HL-60 (cell line): ENCODE measurements at regions not wholly inside any gene's neighbourhood (a gene's known extent, or its start where the extent isn't known, plus 50 kb on each side); places are given as distances from the start of the nearest gene placed in this dataset.

ENCODE experiments used
- POLR2AphosphoS5 ChIP-seq: IDR thresholded peaks from 2 replicates; pipeline ENCODE4 v1.6.1; 2012; ENCODE audit warnings: low read depth
- SPI1 ChIP-seq: IDR thresholded peaks from 2 replicates; pipeline ENCODE4 v1.6.1; 2012; ENCODE audit warnings: low read depth, mild to moderate bottlenecking, borderline replicate concordance
- TF ChIP-seq, protein P1 (sequence below): IDR thresholded peaks from one replicate; pipeline ENCODE4 v1.5.1; 2011; ENCODE audit warnings: low read length, control low read depth, inconsistent platforms; ENCODE audit not compliant: insufficient read depth

- TF ChIP-seq, protein P1, sequence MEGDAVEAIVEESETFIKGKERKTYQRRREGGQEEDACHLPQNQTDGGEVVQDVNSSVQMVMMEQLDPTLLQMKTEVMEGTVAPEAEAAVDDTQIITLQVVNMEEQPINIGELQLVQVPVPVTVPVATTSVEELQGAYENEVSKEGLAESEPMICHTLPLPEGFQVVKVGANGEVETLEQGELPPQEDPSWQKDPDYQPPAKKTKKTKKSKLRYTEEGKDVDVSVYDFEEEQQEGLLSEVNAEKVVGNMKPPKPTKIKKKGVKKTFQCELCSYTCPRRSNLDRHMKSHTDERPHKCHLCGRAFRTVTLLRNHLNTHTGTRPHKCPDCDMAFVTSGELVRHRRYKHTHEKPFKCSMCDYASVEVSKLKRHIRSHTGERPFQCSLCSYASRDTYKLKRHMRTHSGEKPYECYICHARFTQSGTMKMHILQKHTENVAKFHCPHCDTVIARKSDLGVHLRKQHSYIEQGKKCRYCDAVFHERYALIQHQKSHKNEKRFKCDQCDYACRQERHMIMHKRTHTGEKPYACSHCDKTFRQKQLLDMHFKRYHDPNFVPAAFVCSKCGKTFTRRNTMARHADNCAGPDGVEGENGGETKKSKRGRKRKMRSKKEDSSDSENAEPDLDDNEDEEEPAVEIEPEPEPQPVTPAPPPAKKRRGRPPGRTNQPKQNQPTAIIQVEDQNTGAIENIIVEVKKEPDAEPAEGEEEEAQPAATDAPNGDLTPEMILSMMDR, result no peak
- TF ChIP-seq POLR2AphosphoS5, result no peak
- no peak for TF ChIP-seq SPI1
Observed at GRCh38 chr3:152148579-152148978, 120.2 kb upstream of the MBNL1 start.
